GM12892 (cell line): ENCODE measurements at regions not wholly inside any gene's neighbourhood (a gene's known extent, or its start where the extent isn't known, plus 50 kb on each side); places are given as distances from the start of the nearest gene placed in this dataset.
"Not testable (repeated sequence)": the region's sequence is repeated elsewhere in the genome, so short reads cannot be mapped to it uniquely, and the experiment has no call there.

Experiments
- POLR2A ChIP-seq: IDR thresholded peaks from 2 replicates; pipeline ENCODE4 v1.6.1; 2011; ENCODE audit warnings: low read depth, low read length, control low read depth
- POLR2AphosphoS5 ChIP-seq: IDR thresholded peaks from 2 replicates; pipeline ENCODE4 v1.6.1; 2011; ENCODE audit warnings: low read depth, low read length, control low read depth
- TAF1 ChIP-seq: IDR thresholded peaks from 2 replicates; pipeline ENCODE4 v1.6.1; 2011; ENCODE audit warnings: low read depth, mild to moderate bottlenecking, control low read depth, low read length, borderline replicate concordance

DNA sequence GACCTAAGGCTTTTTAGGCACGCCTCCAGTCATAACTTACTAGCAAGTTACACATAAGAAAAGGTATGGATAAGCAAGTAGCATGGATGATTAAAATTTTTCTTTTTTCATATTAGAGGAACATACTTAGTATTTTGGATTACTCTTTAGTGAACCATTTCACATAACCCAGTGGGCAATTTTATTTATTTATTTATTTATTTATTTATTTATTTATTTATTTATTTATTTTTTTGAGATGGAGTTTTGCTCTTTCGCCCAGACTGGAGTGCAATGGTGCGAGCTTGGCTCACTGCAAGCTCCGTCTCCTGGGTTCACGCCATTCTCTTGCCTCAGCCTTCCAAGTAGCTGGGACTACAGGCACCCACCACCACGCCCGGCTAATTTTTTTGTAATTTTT lies 937.7 kb downstream of the C4orf33 start:
- TF ChIP-seq POLR2A, TAF1, POLR2AphosphoS5: not testable (repeated sequence)
